Endothelial cell of umbilical vein (primary cell): ENCODE measurements at regions not wholly inside any gene's neighbourhood (a gene's known extent, or its start where the extent isn't known, plus 50 kb on each side); places are given as distances from the start of the nearest gene placed in this dataset.

Experiments
- EZH2 ChIP-seq: IDR thresholded peaks from 2 replicates; pipeline ENCODE4 v1.6.1; 2012; ENCODE audit warnings: borderline replicate concordance, low read depth, mild to moderate bottlenecking, moderate library complexity, low read length, inconsistent platforms; ENCODE audit not compliant: severe bottlenecking
- POLR2A ChIP-seq: IDR thresholded peaks from 2 replicates; pipeline ENCODE4 v1.6.1; 2012; ENCODE audit warnings: low read depth, mild to moderate bottlenecking, control low read depth, low read length
- POLR2AphosphoS5 ChIP-seq: IDR thresholded peaks from 2 replicates; pipeline ENCODE4 v1.6.1; 2012; ENCODE audit warnings: low read depth, mild to moderate bottlenecking, control low read depth, low read length, moderate library complexity; ENCODE audit not compliant: insufficient read depth
- TF ChIP-seq, protein P1 (sequence below), 2 donors: IDR thresholded peaks; 1 replicate in 1 of 2; 2 replicates in 1 of 2; pipeline ENCODE4 v1.5.1; 2011; ENCODE audit warnings: low read length in 2 of 2, mild to moderate bottlenecking in 2 of 2, moderate library complexity in 2 of 2, control low read depth in 1 of 2, inconsistent platforms in 1 of 2, low read depth in 1 of 2; ENCODE audit not compliant: insufficient read depth in 1 of 2; ENCODE audit errors: extremely low read depth in 1 of 2

DNA sequence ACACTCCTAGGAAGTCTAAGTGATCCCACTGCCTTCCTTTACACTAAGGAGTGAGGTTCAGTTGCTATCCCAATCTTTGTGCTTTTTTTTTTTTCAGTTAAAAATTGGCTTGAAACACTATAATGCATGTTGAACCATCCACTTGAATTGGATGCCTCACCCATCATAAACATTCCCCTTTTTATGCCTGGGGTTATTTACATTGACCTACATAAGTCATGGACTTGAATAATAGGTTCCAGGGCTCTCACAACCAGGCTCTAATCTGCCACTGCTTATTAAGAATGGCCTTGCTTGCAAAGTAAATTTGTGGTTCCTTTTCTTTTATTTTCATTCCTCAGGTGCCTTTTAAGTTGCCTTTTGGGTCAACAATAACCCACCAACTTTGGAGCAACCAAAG is 236.1 kb upstream of the MEIS1 start:
- TF ChIP-seq, protein P1, sequence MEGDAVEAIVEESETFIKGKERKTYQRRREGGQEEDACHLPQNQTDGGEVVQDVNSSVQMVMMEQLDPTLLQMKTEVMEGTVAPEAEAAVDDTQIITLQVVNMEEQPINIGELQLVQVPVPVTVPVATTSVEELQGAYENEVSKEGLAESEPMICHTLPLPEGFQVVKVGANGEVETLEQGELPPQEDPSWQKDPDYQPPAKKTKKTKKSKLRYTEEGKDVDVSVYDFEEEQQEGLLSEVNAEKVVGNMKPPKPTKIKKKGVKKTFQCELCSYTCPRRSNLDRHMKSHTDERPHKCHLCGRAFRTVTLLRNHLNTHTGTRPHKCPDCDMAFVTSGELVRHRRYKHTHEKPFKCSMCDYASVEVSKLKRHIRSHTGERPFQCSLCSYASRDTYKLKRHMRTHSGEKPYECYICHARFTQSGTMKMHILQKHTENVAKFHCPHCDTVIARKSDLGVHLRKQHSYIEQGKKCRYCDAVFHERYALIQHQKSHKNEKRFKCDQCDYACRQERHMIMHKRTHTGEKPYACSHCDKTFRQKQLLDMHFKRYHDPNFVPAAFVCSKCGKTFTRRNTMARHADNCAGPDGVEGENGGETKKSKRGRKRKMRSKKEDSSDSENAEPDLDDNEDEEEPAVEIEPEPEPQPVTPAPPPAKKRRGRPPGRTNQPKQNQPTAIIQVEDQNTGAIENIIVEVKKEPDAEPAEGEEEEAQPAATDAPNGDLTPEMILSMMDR (IDR thresholded peaks at IDR 0.05; ENCODE audit: extremely low read depth in 1 of 2, insufficient read depth in 1 of 2, low read depth in 1 of 2, low read length in 2 of 2) = no peak
- TF ChIP-seq EZH2 (no peak), POLR2AphosphoS5 (no peak), POLR2A (no peak)
